SK-N-MC (cell line): ENCODE measurements at regions not wholly inside any gene's neighbourhood (a gene's known extent, or its start where the extent isn't known, plus 50 kb on each side); places are given as distances from the start of the nearest gene placed in this dataset.

Source experiments
- EZH2 ChIP-seq: fragments of 200-600 bp; sonication (generic); IDR thresholded peaks from one replicate; pipeline ENCODE4 v1.6.1; 2017; ENCODE audit warnings: antibody characterized with exemption
- FOXP2 ChIP-seq: optimal IDR thresholded peaks from 2 replicates; pipeline ENCODE3; 2011; ENCODE audit warnings: mild to moderate bottlenecking, moderate library complexity; ENCODE audit not compliant: insufficient read depth; ENCODE audit errors: extremely low read length, control extremely low read depth
- POLR2AphosphoS5 ChIP-seq: IDR thresholded peaks from 2 replicates; pipeline ENCODE4 v1.6.1; 2012; ENCODE audit warnings: mild to moderate bottlenecking, low read depth, low read length, borderline replicate concordance

GRCh38 chr6:16922282-16922681, 161.0 kb upstream of the ATXN1 start:
- TF ChIP-seq EZH2 (no peak), POLR2AphosphoS5 (no peak), FOXP2 (no peak)
